Choroid plexus epithelial cell (primary cell): ENCODE measurements at regions not wholly inside any gene's neighbourhood (a gene's known extent, or its start where the extent isn't known, plus 50 kb on each side); places are given as distances from the start of the nearest gene placed in this dataset.

Experiments
- DNase-seq: peaks from one replicate; pipeline ENCODE4 v3.0.0-alpha.2; 2010; ENCODE audit warnings: low read depth
- H3K4me3 ChIP-seq: 2 replicates; pipeline ENCODE4 v1.5.1; 2011; ENCODE audit warnings: low read depth, mild to moderate bottlenecking, control low read depth, low read length, moderate library complexity
- CTCF ChIP-seq: conservative IDR thresholded peaks from 2 replicates; pipeline ENCODE4 v1.5.1; 2011; ENCODE audit warnings: low read depth, mild to moderate bottlenecking, control low read depth, inconsistent platforms, low read length, moderate library complexity

- no peak overlapping the region for H3K4me3 ChIP-seq
- TF ChIP-seq CTCF: no peak
- no peak for DNase-seq
These were observed 61.2 kb upstream of the HMX1 start for GRCh38 chr4:8932884-8933283.

GRCh38 chr4:8928074-8928473 is 56.4 kb upstream of the HMX1 start:
- no peak for DNase-seq
- H3K4me3 ChIP-seq: no peak overlapping the region
- no peak for TF ChIP-seq CTCF

- DNase-seq: no peak
- H3K4me3 ChIP-seq: no peak overlapping the region
- no peak for TF ChIP-seq CTCF
These were observed 50.8 kb upstream of the HMX1 start for GRCh38 chr4:8922481-8922880.

- TF ChIP-seq CTCF: no peak
These were observed 49.8 kb upstream of the HMX1 start for GRCh38 chr4:8921465-8921864.

More at GRCh38 chr4:8921465-8921864, 49.8 kb upstream of the HMX1 start:
- no peak overlapping the region for H3K4me3 ChIP-seq
- DNase-seq: no peak
